HCT116 (cell line): ENCODE measurements at regions not wholly inside any gene's neighbourhood (a gene's known extent, or its start where the extent isn't known, plus 50 kb on each side); places are given as distances from the start of the nearest gene placed in this dataset.

Experiments
- POLR2A ChIP-seq: IDR thresholded peaks from 2 replicates; pipeline ENCODE4 v1.7.0; 2011; ENCODE audit warnings: borderline replicate concordance; ENCODE audit not compliant: insufficient read depth, insufficient read length; ENCODE audit errors: extremely low read depth
- TF ChIP-seq, protein P1 (sequence below), 3 experiments: fragments of 200-600 bp in 1 of 3; sonication (generic) in 1 of 3; IDR thresholded peaks in 2 of 3; conservative IDR thresholded peaks in 1 of 3; 2 replicates each; pipeline ENCODE4 v1.5.1; 2012 to 2017; ENCODE audit warnings: low read depth in 2 of 3, low read length in 2 of 3, antibody characterized with exemption in 1 of 3, borderline replicate concordance in 1 of 3, control low read depth in 1 of 3, mild to moderate bottlenecking in 1 of 3, mixed read lengths in 1 of 3, mixed run types in 1 of 3, moderate library complexity in 1 of 3; ENCODE audit not compliant: insufficient read depth in 1 of 3

DNA sequence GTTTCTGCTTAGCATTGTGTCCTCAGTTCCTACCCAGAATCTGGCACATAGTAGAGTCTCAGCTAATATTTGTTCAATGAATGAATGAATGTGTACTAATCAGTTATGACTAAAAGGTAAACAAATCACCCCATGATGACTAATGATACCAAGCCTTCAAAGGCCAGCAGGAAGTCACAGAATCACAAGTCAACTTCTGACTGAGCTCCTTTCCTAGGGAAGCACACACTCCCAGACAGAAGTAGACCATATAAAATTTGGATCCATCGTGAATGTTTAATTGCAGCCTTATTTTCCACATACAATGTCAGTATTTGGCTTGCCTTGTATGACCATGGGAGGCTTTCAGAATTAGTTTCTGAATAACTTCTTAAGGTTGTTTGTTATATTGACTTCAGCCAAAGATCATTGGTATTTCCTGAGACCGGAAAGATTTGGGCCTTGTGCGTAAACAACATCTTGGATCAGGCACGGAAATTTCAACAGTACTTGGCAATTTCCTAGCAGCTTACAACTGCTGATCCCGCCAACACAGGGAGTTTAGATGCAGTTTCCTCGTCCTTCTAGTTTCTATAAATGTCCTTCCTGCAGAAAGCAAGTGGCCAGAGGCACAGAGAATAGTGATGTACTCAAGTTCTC, 185.9 kb upstream of the ATP1B1 start:
- no peak for TF ChIP-seq POLR2A
- TF ChIP-seq, protein P1, sequence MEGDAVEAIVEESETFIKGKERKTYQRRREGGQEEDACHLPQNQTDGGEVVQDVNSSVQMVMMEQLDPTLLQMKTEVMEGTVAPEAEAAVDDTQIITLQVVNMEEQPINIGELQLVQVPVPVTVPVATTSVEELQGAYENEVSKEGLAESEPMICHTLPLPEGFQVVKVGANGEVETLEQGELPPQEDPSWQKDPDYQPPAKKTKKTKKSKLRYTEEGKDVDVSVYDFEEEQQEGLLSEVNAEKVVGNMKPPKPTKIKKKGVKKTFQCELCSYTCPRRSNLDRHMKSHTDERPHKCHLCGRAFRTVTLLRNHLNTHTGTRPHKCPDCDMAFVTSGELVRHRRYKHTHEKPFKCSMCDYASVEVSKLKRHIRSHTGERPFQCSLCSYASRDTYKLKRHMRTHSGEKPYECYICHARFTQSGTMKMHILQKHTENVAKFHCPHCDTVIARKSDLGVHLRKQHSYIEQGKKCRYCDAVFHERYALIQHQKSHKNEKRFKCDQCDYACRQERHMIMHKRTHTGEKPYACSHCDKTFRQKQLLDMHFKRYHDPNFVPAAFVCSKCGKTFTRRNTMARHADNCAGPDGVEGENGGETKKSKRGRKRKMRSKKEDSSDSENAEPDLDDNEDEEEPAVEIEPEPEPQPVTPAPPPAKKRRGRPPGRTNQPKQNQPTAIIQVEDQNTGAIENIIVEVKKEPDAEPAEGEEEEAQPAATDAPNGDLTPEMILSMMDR (IDR thresholded peaks at IDR 0.05 in 2 of 3, conservative IDR thresholded peaks at IDR 0.05 in 1 of 3; ENCODE audit: borderline replicate concordance in 1 of 3, insufficient read depth in 1 of 3, low read depth in 2 of 3, low read length in 2 of 3), result no peak
